PC-9 (cell line): ENCODE measurements at regions not wholly inside any gene's neighbourhood (a gene's known extent, or its start where the extent isn't known, plus 50 kb on each side); places are given as distances from the start of the nearest gene placed in this dataset.

Source experiments
- BruUV-seq: library from RNA; stranded (reverse); fragments of 400-500 nt; replicated peaks from 2 replicates; lab custom pipeline; 2021; lab: Mats Ljungman, UMichigan
- CTCF ChIA-PET: fragments of 300-600 bp; sonication (Branson Sonifier 250); formaldehyde crosslinking; loops from one replicate; lab custom pipeline; 2022; ENCODE audit warnings: antibody characterized with exemption; lab: Charles Lee
- POLR2A ChIA-PET: fragments of 300-600 bp; sonication (Branson Sonifier 250); formaldehyde crosslinking; loops from one replicate; lab custom pipeline; 2022; ENCODE audit warnings: antibody characterized with exemption; ENCODE audit not compliant: unreplicated experiment; lab: Charles Lee
- DNase-seq, 2 experiments: peaks; one replicate each; pipeline versions ENCODE4 v3.0.0 to v3.0.0-alpha.2; 2015 to 2022; ENCODE audit warnings: mixed read lengths in 1 of 2
- H2AFZ ChIP-seq: fragments of 200-600 bp; sonication (generic); 2 replicates; pipeline ENCODE4 v1.8.1; 2017; ENCODE audit warnings: antibody characterized with exemption
- H3F3A ChIP-seq: fragments of 200-600 bp; sonication (generic); 2 replicates; pipeline ENCODE4 v1.8.1; 2017; ENCODE audit warnings: antibody characterized with exemption, mild to moderate bottlenecking, low read depth; ENCODE audit not compliant: insufficient read depth
- H3K27ac ChIP-seq: fragments of 200-600 bp; sonication (generic); 2 replicates; pipeline ENCODE4 v1.6.1; 2016; ENCODE audit warnings: mixed run types
- H3K27me3 ChIP-seq: fragments of 200-600 bp; sonication (generic); 2 replicates; pipeline ENCODE4 v1.6.1; 2016; ENCODE audit warnings: low read depth, mixed run types; ENCODE audit not compliant: insufficient read depth
- H3K36me3 ChIP-seq: fragments of 200-600 bp; sonication (generic); 2 replicates; pipeline ENCODE4 v1.6.1; 2016; ENCODE audit warnings: low read depth, mixed run types
- H3K4me1 ChIP-seq: fragments of 200-600 bp; sonication (generic); replicated peaks from 2 replicates; pipeline ENCODE4 v1.6.1; 2016; ENCODE audit warnings: mixed run types; ENCODE audit not compliant: insufficient read depth
- H3K4me2 ChIP-seq: fragments of 200-600 bp; sonication (generic); 2 replicates; pipeline ENCODE4 v1.6.1; 2017; ENCODE audit warnings: mixed run types
- H3K4me3 ChIP-seq: fragments of 200-600 bp; sonication (generic); 2 replicates; pipeline ENCODE4 v1.6.1; 2016; ENCODE audit warnings: mixed run types
- H3K79me2 ChIP-seq: fragments of 200-600 bp; sonication (generic); 2 replicates; pipeline ENCODE4 v1.6.1; 2017; ENCODE audit warnings: low read depth, mixed run types
- H3K9me2 ChIP-seq: fragments of 200-600 bp; sonication (generic); 2 replicates; pipeline ENCODE4 v1.8.1; 2017; ENCODE audit warnings: mild to moderate bottlenecking; ENCODE audit not compliant: insufficient read depth
- H3K9me3 ChIP-seq: fragments of 200-600 bp; sonication (generic); 2 replicates; pipeline ENCODE4 v1.8.1; 2016; ENCODE audit warnings: low read depth; ENCODE audit not compliant: insufficient read depth
- H4K20me1 ChIP-seq: fragments of 200-600 bp; sonication (generic); 2 replicates; pipeline ENCODE4 v1.8.1; 2017; ENCODE audit not compliant: insufficient read depth
- EZH2 ChIP-seq: fragments of 200-600 bp; sonication (generic); IDR thresholded peaks from 2 replicates; pipeline ENCODE4 v1.8.0; 2017; ENCODE audit warnings: antibody characterized with exemption, low read depth
- intact Hi-C: fragments of 100-400 bp; cut with micrococcal nuclease; formaldehyde crosslinking; loops from one replicate; pipeline ENCODE4 v1.10.0; 2022; ENCODE audit not compliant: unreplicated experiment
- TF ChIP-seq, protein P1 (sequence below): fragments of 200-600 bp; sonication (generic); conservative IDR thresholded peaks from 2 replicates; pipeline ENCODE4 v1.6.1; 2017; ENCODE audit warnings: mixed run types, antibody characterized with exemption, mild to moderate bottlenecking, moderate library complexity

DNA sequence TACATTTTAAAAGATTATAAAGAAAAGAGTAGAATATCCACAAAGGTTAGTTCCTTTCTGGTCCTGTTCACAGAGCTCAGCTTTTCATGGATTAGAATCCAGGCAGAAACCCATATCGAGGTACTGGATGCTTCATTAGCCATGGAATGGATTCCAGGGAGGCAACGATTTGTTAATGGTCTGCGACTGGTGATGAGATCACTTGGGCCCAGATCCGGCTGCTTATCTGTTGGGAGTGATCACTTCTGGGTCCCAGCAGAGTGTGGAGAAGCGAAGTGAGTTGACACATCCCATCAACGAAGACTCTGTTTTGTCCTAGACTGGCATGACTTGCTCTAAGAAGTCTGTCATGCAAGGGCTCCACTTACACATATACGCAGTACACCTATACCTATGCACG lies 165.8 kb downstream of the MAF start:
- no peak overlapping the region for H3K27ac ChIP-seq
- BruUV-seq: no TSS peak
- H3K4me2 ChIP-seq: no peak overlapping the region
- H3K4me3 ChIP-seq: no peak overlapping the region
- H3K36me3 ChIP-seq: no peaks in the 10 kb centered on the region
- peaks cover 72% of the 10 kb centered on the region for H3K27me3 ChIP-seq
- no peaks in the 10 kb centered on the region for H3K9me3 ChIP-seq
- no peaks in the 10 kb centered on the region for H3K4me1 ChIP-seq
- POLR2A ChIA-PET: no interaction called here
- CTCF ChIA-PET: no interaction called here
- intact Hi-C loops: no loop called here
- no peak overlapping the region for H2AFZ ChIP-seq
- DNase-seq: no peak
- no peaks in the 10 kb centered on the region for H3F3A ChIP-seq
- H3K79me2 ChIP-seq: no peaks in the 10 kb centered on the region
- H3K9me2 ChIP-seq: no peaks in the 10 kb centered on the region
- TF ChIP-seq, protein P1, sequence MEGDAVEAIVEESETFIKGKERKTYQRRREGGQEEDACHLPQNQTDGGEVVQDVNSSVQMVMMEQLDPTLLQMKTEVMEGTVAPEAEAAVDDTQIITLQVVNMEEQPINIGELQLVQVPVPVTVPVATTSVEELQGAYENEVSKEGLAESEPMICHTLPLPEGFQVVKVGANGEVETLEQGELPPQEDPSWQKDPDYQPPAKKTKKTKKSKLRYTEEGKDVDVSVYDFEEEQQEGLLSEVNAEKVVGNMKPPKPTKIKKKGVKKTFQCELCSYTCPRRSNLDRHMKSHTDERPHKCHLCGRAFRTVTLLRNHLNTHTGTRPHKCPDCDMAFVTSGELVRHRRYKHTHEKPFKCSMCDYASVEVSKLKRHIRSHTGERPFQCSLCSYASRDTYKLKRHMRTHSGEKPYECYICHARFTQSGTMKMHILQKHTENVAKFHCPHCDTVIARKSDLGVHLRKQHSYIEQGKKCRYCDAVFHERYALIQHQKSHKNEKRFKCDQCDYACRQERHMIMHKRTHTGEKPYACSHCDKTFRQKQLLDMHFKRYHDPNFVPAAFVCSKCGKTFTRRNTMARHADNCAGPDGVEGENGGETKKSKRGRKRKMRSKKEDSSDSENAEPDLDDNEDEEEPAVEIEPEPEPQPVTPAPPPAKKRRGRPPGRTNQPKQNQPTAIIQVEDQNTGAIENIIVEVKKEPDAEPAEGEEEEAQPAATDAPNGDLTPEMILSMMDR: no peak
- no peak for TF ChIP-seq EZH2
- no peaks in the 10 kb centered on the region for H4K20me1 ChIP-seq

DNA sequence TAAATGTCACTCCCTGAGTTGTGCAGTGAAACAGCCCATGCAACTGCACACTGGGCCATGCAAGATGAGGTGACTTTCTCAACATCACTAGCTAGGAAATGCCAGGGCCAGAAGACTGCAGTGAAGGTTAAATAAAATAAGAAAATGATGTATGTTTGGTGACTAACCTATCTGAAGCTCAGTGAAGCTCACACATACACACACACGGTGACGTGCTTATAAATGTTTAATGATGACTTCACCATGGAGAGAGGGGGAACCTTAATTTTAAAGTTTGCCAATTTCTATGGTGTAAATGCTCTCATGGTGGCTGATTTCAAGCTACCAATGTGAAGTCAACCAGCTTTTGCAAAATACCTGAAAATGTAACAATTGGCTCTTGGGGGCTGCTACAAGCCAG lies 166.4 kb downstream of the MAF start:
- Histone ChIP-seq H3K27ac (no peak overlapping the region), H2AFZ (no peak overlapping the region), H3K9me3 (no peaks in the 10 kb centered on the region), H3K79me2 (no peaks in the 10 kb centered on the region), H3K4me3 (no peak overlapping the region), H3K4me2 (no peak overlapping the region), H3F3A (no peaks in the 10 kb centered on the region), H3K4me1 (no peaks in the 10 kb centered on the region), H3K9me2 (no peaks in the 10 kb centered on the region), H4K20me1 (no peaks in the 10 kb centered on the region), H3K27me3 (peaks cover 74% of the 10 kb centered on the region), H3K36me3 (no peaks in the 10 kb centered on the region)
- DNase-seq: no peak
- POLR2A ChIA-PET: no interaction called here
- no TSS peak for BruUV-seq
- TF ChIP-seq, protein P1: no peak
- no peak for TF ChIP-seq EZH2
- CTCF ChIA-PET: no interaction called here
- intact Hi-C loops: no loop called here

DNA sequence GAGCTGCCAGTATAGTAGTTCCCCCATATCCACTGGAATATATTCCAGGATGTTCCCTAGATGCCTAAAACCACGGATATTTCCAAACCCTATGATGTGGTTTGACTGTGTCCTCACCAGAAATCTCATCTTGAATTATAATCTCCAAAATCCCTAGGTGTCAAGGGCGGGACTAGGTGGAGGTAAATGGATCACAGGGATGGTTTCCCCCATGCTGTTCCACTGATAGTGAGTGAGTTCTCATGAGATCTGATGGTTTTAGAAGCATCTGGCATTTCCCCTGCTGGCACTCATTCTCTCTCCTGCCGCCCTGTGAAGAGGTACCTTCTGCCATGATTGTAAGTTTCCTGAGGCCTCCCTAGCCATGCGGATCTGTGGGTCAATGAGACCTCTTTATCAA lies 168.6 kb downstream of the MAF start:
- no peaks in the 10 kb centered on the region for H3K9me3 ChIP-seq
- no peak overlapping the region for H3K27ac ChIP-seq
- no peak overlapping the region for H3K4me2 ChIP-seq
- POLR2A ChIA-PET: no interaction called here
- intact Hi-C loops: no loop called here
- no peaks in the 10 kb centered on the region for H3F3A ChIP-seq
- no peak overlapping the region for H3K4me3 ChIP-seq
- H4K20me1 ChIP-seq: no peaks in the 10 kb centered on the region
- H3K36me3 ChIP-seq: no peaks in the 10 kb centered on the region
- no peak overlapping the region for H2AFZ ChIP-seq
- TF ChIP-seq, protein P1: no peak
- TF ChIP-seq EZH2: no peak
- no peak for DNase-seq
- no TSS peak for BruUV-seq
- H3K4me1 ChIP-seq: no peaks in the 10 kb centered on the region
- CTCF ChIA-PET: no interaction called here
- no peaks in the 10 kb centered on the region for H3K9me2 ChIP-seq
- peaks cover 71% of the 10 kb centered on the region for H3K27me3 ChIP-seq
- H3K79me2 ChIP-seq: no peaks in the 10 kb centered on the region
